Endometrium (tissue), 2 donors: ENCODE measurements at regions not wholly inside any gene's neighbourhood (a gene's known extent, or its start where the extent isn't known, plus 50 kb on each side); places are given as distances from the start of the nearest gene placed in this dataset.

Experiments
- FAIRE-seq: peaks from 2 replicates; lab custom pipeline; 2012; peaks lifted over from hg19 to GRCh38; lab: Jason Lieb, UNC
- donor health status: control.
- donor health status: control.

DNA sequence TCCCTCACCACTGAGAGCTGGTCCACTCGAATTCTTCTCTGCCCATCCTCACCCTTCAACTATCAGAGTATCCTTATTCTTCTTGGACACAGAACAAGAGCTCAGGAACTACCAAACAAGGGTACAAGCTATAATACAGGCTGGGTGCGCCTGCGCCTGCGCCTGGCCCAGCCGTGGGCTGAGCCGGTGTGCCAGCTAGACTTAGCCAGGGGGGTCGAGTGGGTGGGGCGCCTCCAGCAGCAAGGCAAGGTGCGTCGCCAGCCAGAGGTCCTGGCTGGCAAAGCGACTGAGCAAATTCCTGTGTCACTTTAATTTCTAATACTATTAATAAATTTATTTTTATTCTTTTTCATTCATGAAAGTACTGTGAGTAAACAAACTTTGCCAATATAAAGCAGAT, 1072.6 kb upstream of the PIK3C3 start:
- FAIRE-seq: no peak

DNA sequence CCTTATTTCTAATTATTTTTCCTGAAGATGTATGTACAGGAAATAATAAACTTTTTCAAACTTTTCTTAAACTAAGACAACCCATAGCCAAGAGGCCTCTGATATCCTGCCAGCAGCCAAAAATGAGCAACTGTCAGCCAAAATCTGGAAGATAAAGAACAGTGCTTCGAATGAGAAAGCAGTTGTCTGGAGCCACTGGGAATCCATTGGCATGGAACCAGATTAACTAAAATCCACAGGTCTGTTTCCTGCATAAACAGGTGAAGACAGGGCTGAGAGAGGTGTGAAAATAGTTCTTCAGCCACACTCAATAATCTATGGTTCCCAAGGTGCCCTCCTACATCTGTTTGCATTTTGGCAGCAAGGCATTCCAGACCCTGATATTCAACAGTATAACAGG, 1076.7 kb upstream of the PIK3C3 start:
- FAIRE-seq: no peak

DNA sequence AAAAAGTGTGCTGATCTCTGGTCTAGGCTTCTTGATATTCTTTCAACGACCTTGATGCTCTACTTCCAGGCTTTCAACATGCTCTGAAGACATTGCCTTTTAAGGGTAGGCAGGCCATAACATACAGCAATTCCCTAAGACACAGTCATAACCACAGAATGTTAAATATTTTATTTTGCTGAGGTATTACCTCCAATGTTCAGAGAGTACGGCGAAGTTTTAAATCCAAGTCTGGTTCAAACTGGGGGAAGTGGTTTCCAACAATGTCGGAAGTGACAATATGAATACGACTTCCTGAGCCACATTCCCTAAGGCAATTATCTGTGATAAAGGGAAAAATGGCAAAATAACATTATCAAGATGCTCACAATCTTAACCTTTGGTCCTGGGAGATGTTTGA, 1077.9 kb upstream of the PIK3C3 start:
- FAIRE-seq: no peak

DNA sequence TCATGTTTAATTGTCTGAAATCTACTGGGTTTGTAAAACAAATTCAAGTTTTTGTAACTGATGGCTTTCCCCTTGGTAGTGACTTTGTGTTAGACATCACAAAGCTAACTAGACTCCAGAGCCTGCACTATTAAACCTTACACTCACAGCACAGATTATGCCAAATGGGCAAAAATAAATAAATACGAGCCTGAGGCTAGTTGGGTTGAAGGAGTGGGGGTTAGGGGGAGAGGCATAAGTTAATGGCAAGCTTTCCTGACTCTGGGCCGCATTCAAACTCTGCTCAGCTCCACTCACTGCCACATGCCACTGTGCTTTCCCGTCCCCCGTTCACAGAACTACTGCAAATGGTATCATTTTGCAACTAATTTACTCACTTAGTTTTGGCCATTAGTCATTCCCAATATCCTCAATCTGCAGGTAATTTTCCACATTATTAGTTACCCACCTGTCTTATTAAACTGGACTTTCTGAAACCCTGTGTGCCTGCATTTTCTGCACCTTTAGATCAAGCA, 1079.9 kb upstream of the PIK3C3 start:
- FAIRE-seq: no peak

DNA sequence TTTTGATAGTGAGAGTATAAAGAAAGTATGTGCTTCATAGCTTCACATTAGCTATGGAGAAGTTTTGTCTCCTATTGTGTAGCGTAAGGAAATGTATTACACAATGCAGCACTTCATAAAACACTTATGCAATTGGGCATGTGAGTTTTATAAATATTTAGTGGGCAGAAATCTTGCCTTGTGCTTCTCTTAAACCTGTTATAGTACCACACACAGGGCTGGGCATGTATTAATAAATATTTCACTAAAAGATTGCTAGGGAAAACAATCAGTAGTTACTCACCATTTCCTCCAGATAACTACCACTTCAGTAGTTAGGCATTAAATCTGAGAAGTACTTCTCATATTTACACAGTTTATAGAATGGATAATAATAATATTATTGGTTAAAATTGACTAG, 1080.8 kb upstream of the PIK3C3 start:
- no peak for FAIRE-seq

DNA sequence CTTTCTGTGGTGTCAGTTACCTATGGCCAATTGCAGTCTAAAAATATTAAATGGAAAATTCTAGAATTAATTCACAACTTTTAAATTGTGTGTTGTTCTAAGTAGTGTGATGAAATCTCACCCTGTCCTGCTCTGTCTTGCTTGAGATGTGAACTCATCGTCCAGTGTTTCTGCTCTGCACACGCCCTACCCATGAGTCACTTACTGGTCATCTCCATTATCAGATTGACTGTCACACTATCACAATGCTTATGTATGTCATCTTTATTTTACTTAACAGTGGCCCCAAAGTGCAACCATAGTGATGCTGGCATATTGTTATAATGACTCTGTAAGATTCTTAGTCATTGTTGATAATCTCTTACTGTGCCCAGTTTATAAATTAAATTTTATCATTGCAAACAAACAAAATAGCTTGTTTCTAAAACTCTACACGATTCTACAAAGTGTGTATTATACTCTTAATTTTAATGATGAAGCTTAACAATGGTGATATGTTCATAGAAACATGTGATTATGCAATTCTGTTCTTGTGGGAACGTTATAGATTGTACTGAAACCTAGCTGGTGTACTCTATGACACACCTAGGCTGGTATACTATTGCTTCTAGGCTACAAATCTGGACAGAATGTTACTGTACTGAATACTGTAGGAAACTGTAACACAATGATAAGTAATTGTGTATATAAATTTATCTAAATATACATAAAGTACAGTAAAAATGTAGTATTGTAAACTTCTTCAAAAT, 1086.8 kb upstream of the PIK3C3 start:
- FAIRE-seq: no peak

DNA sequence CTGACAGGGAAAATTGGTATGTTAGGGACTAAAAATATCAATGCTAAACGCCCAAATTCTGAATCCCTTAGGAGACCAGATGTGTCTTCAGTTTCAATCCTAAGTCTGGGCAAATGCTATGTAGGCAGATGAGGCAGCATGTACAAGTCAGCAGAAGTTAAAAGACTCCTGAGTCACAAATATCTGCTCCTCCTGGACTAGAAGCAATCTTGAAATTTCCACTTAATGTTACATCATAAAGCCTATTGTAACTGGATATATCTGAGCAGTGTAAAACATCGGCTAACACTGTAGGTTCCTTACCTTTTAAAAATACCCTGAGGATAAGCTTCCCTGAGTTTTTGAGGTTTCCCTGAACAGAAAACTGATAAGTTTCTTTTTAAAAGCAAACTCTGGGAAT, 1087.6 kb upstream of the PIK3C3 start:
- FAIRE-seq: no peak

DNA sequence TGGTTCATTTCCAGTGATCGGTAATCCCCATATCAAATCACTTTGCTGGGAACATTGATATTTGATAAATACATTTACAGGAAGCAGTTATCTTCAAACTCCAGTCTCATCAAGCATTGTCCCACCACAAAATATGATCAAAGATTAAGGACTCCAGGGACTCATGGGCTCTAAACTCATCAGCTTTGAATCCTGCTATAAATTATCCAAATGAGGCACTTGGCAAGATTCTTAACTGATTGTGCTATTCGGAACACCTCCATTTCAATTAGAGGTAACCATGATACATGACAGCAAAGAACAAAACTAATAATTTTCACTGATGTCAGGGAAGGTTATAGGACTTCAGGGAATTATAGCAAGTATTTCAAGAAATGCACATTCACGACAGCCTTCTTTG, 1088.1 kb upstream of the PIK3C3 start:
- FAIRE-seq: no peak

DNA sequence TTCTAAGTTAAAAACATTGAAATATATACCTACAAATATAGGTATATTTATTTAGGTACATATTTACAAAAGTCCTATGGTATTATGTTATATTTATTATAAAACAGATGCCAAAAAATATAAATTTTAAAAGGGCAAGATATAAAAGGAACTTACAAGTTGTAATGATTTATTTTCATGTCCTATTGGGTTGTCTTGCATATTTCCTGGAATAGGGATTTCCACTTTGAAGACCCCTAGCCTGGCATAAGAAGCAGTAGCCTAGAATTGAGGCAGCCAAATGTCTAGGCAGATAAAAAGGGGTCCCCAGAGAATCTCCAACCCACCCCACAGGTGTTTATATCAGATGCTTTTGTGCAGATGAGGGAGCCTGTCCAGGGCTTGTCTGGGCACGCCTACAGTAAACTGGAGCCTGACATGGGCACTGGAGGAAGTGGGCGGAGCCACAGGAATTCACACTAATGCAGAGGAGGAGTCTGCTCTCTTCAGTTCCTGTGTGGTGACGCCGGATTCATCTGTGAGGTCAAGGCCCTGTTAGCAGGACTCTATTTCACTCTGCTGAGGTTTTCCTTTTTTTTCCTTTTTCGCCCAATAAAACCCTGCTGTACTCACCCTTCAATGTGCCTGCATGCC, 1088.9 kb upstream of the PIK3C3 start:
- no peak for FAIRE-seq

DNA sequence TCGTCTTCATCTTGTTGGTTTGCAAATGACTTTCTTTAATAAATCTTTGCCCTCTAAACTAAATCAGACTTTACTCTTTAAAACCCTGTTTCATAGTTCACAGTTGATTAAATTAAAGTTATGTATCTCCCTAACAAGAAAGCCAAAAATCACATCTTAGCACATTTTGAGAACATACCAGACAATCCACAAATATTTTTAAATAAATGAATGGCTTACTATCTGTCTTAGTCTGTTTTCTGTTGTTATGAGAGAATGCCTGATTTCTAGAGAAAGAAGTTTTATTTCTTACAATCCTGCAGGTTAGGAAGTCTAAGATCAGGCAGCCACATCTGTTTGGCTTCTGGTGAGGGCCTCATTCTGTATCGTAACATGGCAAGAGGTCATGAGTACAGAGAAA, 1090.2 kb upstream of the PIK3C3 start:
- no peak for FAIRE-seq

DNA sequence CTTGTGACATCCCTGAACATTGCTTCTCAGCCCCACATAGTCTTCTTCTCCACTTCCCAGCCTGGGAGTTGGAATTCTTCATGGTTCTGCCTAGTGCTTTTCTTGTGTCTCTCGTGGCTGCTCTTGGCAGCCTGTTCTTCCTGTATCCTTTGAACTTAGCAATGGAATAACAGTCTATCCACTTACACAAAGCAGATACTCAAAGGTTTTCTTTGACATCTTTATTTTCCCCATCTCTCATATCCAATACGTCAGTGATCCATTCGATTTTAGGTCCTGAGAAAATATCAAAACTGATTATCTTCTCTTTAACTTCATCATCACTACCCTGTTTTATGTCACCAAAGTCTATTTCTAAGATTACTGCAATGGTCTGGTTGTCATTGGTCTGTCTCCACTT, 1091.2 kb upstream of the PIK3C3 start:
- no peak for FAIRE-seq

DNA sequence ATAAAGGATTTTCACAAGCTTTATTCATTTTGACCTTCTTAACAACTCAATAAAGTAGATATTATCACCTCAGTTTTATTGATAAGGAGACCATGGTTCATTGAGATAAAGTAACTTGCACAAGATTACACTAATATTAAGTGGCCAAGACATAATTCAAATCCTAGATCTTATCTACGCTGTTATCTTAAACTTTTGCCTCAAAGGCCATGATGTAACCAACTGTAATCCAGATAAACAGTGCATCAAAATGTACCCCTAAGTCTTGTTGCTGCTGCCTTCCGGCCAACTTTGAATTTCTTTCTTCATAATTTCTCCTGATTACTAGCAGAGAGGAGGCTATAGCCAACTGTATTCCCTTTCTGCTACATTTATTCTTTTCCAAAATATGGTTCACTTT, 1094.8 kb upstream of the PIK3C3 start:
- no peak for FAIRE-seq

DNA sequence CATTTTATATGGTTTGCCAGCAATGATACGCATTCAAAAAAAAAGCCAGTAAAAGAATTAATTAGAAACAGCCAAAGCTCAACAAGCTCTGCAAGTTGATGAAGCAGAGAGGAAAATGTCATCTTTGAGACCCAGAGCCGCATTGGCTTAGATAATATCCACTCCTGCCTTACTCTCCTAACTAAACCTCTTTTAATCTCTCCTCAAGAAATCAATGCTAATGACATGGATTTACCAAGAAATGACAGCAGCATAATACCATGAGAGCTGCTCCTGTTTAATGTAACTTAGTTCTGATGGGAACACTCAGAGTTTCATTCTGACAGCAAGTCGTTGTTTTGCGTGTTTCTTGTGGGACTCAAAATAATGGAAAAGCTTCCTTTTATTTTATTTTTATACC, 1099.4 kb upstream of the PIK3C3 start:
- no peak for FAIRE-seq

DNA sequence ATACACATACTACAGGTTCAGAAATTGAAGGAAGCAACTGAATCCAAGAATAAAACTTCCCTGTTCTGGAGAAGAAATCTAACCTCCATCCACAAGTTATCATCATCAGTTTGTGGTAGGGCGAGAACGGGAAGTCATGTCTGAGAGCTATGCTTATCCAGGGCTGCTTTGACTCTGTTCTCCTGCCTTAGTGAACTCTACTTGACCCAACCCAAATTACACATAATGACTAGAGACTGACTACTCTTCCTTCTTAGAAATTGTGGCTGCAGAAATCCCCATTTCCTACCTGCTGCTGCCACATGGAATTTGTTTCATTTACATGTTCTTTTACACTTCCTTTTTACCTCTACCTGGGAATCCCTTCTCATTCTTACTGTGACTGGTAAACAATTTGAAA, 1102.6 kb upstream of the PIK3C3 start:
- no peak for FAIRE-seq

DNA sequence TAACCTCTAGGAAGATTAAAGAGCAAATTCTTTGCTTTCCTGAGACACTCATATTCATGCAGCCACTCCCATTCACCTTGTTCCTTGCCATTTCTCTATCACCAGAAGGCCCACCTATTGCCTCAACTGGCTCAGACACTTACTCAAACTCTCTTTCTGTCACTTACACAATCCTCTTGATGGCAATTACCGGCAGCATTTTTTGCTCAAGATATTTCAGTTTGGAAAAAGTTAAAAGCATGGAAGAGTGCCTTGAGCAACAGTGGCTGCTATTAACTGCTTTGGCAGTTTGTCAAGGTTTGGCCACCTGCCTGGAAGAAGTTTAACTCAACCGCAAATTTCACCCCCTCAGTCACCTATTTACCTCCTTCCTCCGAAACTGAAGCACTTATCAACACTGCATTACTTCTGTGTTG, 1104.0 kb upstream of the PIK3C3 start:
- FAIRE-seq: no peak

DNA sequence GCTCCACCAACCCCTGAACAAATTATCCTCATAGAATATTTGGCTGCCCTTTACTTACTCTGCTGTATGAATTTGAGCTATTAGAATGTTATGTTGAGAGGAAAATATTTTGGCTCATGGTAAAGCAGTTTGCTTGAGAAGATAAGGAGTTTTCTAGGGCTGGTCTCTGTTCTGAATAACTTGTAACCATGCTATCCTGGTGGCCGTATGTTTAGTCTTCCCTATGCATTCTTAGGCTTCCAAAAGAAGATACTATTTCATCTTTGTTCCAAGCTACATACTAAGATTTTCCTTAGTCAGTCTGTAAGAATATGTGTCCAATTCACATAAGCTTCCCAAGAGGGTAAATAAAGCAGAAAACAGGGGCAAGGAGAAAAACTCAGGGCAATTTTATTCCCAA, 1105.1 kb upstream of the PIK3C3 start:
- FAIRE-seq: no peak

DNA sequence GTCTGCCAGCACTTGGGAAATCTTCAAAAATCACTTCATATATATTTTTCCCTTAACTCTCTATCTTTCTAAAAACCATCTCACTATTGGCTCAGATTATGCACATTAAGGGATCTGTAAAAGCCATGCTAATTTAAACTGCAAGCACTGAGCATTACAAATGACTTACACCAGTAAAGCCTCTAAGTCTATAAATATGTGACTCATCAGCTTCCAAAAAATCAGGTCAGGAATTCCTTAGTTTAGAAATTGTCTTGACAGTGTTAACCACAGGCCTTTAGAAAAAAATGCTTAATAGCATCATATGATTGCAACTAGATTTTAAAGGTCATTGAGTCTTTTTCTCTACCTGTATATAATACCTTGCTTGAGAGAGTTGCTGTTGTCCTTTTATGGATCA, 1113.6 kb upstream of the PIK3C3 start:
- FAIRE-seq: no peak

DNA sequence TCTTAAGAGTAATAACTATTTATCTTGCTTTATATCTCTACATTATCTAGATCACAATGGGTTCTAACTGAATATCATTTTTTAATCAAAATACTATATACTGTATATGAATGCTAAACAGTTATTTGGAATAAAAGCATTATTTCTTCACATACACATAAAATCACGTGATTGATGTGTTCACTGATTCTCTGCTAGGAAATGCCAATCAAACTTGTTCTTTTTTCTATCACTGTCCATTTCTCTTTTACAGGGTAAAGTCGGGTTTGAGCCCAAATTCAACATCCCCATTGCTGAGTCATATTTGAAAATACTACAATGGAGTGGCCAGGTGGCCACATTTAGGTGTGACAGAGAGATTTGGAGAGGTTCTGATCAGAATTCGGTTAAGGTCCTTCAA, 1114.0 kb upstream of the PIK3C3 start:
- no peak for FAIRE-seq

DNA sequence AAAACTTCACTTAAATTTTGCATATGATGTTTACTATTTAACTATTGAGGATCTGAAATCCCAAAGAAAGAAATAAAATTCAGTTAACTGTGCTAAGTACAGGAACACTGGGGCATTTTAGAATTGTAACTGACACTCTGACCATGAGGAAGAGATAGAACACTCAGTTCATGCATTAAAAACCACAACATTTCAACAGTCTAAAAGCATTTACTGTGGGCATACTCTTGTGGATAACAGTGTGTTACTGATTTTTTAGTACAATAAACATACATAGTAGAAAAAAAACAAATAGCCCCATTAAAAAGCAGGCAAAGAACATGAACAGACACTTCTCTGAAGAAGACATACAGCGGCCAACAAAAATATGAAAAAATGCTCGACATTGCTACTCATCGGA, 1122.7 kb upstream of the PIK3C3 start:
- FAIRE-seq: no peak

DNA sequence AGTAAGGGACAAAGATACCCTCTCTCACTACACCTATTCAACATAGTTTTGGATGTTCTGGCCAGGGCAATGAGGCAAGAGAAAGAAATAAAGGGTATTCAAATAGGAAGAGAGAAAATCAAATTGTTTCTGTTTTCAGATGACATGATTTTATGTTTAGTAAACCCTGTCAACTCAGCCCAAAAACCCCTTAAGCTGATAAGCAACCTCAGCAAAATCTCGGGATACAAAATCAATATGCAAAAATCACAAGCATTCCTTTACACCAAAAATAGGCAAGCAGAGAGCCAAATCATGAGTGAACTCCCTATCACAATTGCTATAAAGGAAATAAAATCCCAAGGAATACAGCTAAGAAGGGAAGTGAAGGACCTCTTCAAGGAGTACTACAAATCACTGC, 1130.7 kb upstream of the PIK3C3 start:
- FAIRE-seq: no peak

DNA sequence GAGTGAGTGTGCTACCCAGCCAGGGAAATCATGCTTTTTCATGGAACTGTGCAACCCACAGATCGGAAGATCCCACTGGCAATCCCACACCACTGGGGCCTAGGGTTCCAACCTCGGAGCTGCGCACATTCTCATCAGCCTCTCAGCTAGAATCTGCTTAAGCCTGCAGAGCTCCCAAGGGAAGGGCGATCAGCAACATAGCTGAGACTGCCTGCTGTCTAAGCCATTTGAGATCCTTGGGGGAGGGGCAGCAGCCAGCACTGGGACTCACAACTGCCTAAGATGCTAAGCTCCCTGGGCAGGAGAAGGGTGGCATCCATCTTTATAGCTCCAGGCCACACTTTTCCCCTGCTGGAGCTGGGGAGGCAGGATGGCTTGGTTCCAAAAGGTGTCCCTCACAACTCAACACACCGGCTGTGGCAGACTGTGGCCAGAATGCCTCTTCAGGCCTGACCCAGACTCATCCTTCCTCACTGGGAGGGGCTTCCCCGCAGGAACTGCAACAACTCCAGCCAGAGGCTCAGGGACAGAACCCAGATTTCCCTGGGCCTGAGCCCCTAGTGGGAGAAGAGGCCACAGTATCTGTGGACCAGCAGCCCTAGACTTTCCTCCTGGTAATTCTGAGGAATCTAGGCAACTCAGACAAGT, 1133.3 kb upstream of the PIK3C3 start:
- FAIRE-seq: no peak

DNA sequence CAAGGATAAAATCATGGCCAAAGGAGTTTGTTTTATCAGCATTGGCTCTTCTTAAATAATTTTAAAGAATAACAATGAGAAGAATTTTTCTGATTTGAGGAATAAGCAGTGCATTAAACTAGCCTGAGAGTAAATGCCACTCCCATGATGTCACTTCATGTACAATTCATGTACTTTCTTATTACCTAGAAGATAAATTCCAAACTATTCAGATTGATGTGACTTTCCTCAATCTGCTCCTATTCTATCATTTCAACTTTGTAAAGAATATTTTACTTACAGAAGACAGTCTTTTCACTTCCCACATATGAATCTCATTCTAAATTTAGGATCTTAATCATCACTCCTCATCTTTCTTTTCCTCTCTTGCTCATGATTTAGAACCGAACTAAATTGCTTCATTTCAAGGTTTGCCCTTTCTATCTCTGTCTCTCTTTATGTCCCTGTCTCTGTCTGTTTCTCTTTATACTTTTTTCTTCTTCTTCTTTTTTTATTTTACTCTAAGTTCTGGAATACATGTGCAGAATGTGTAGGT, 1142.0 kb upstream of the PIK3C3 start:
- no peak for FAIRE-seq

DNA sequence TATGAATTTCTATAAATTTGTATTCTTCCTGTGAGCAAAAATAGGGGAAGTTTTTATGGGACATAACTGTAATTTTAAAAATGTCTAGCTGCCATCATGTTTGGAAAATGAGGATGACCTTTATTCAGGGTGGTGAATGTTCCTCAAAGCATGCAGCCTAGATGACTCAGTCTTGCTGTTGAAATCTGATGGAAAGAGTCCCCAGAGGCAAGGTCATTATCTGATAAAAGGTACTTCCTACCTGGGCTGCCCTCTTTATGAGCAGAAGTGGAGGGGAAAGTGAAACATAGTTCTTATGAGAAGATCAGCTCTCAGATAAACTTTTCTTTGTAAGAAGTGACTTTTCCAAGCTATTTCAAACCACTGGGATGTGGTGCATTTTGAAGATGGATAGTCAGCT, 1144.7 kb upstream of the PIK3C3 start:
- FAIRE-seq: no peak
